PC-3 (cell line): ENCODE measurements at regions not wholly inside any gene's neighbourhood (a gene's known extent, or its start where the extent isn't known, plus 50 kb on each side); places are given as distances from the start of the nearest gene placed in this dataset.

ENCODE experiments used
- CTCF ChIP-seq: fragments of 300-600 bp; sonication (generic); conservative IDR thresholded peaks from 2 replicates; pipeline ENCODE4 v1.5.1; 2017; ENCODE audit warnings: antibody characterized with exemption, low read depth, mild to moderate bottlenecking, low read length
- EZH2 ChIP-seq: fragments of 300-600 bp; sonication (generic); IDR thresholded peaks from one replicate; pipeline ENCODE4 v1.6.1; 2017; ENCODE audit warnings: antibody characterized with exemption, mild to moderate bottlenecking, low read length; ENCODE audit not compliant: unreplicated experiment
- EZH2phosphoT487 ChIP-seq: fragments of 300-600 bp; sonication (generic); IDR thresholded peaks from 2 replicates; pipeline ENCODE4 v1.6.1; 2018; ENCODE audit warnings: mild to moderate bottlenecking, antibody characterized with exemption, low read length, borderline replicate concordance

GRCh38 chr10:105596749-105597148, 955.7 kb downstream of the SORCS3 start:
- TF ChIP-seq CTCF (no peak), EZH2phosphoT487 (no peak), EZH2 (no peak)
